Fibroblast of pulmonary artery (primary cell): ENCODE measurements at regions not wholly inside any gene's neighbourhood (a gene's known extent, or its start where the extent isn't known, plus 50 kb on each side); places are given as distances from the start of the nearest gene placed in this dataset.

Experiments used
- DNase-seq: peaks from one replicate; pipeline ENCODE4 v3.0.0-alpha.2; 2010; ENCODE audit warnings: low read depth
- H3K4me3 ChIP-seq: replicated peaks from 2 replicates; pipeline ENCODE4 v1.5.1; 2011; ENCODE audit warnings: low read depth, mild to moderate bottlenecking, control low read depth, low read length, moderate library complexity
- CTCF ChIP-seq: IDR thresholded peaks from 2 replicates; pipeline ENCODE4 v1.5.1; 2011; ENCODE audit warnings: mild to moderate bottlenecking, control low read depth, low read length, inconsistent platforms; ENCODE audit errors: missing control alignments

- DNase-seq: no peak
These were observed 1071.9 kb downstream of the IGSF11 start for GRCh38 chr3:117962750-117963149.

GRCh38 chr3:117963858-117964257 lies 1070.8 kb downstream of the IGSF11 start:
- H3K4me3 ChIP-seq: no peak overlapping the region
- no peak for TF ChIP-seq CTCF
- no peak for DNase-seq

More at GRCh38 chr3:117962750-117963149, 1071.9 kb downstream of the IGSF11 start:
- no peak overlapping the region for H3K4me3 ChIP-seq
- TF ChIP-seq CTCF: no peak

- no peak for DNase-seq
These were observed 1069.8 kb downstream of the IGSF11 start for GRCh38 chr3:117964814-117965213.

GRCh38 chr3:117977504-117978228 lies 1057.0 kb downstream of the IGSF11 start:
- TF ChIP-seq CTCF: no peak
- DNase-seq: no peak
- H3K4me3 ChIP-seq: no peak overlapping the region

More at GRCh38 chr3:117964814-117965213, 1069.8 kb downstream of the IGSF11 start:
- H3K4me3 ChIP-seq: no peak overlapping the region
- TF ChIP-seq CTCF: no peak

- no peak for TF ChIP-seq CTCF
- H3K4me3 ChIP-seq: no peak overlapping the region
- no peak for DNase-seq
These were observed 1055.2 kb downstream of the IGSF11 start for GRCh38 chr3:117979466-117979865.

- H3K4me3 ChIP-seq: no peak overlapping the region
- TF ChIP-seq CTCF: no peak
- no peak for DNase-seq
These were observed 1047.4 kb downstream of the IGSF11 start for GRCh38 chr3:117987256-117987655.

GRCh38 chr3:117989982-117990381 lies 1044.7 kb downstream of the IGSF11 start:
- TF ChIP-seq CTCF: no peak
- no peak overlapping the region for H3K4me3 ChIP-seq
- DNase-seq: no peak
